ENCODE measurements at regions not wholly inside any gene's neighbourhood (a gene's known extent, or its start where the extent isn't known, plus 50 kb on each side); places are given as distances from the start of the nearest gene placed in this dataset.

- TF ChIP-seq CTCF (conservative IDR thresholded peaks at IDR 0.05) (no peak), ZFX (IDR thresholded peaks at IDR 0.05) (no peak)
- H3K27ac ChIP-seq: no peak overlapping the region
Observed at GRCh38 chr4:123843137-123843536, 446.5 kb downstream of the SPRY1 start.

DNA sequence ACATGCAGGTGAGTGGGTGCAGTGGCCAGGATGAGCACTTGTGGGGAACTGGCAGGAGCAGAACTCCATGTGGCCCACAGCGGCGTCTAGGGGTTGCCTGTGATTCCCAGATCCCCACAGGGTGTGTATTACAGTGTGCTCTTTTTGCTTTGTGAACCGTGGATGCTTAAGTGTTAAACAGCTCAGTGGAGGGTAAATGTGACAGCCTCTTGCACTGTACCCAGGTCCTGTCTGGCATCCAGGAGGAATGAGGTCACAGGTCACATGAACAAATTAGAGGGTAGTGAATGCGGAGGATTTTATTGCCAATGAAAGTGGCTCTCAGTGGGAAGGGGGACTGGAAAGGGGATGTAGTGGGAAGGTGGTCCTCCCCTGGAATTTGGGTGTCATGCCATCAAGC, 447.8 kb downstream of the SPRY1 start:
- H3K27ac ChIP-seq: no peak overlapping the region
- TF ChIP-seq CTCF (conservative IDR thresholded peaks at IDR 0.05): no peak
- no peak for TF ChIP-seq ZFX (IDR thresholded peaks at IDR 0.05)

GRCh38 chr4:123846092-123846491, 449.5 kb downstream of the SPRY1 start:
- TF ChIP-seq CTCF (conservative IDR thresholded peaks at IDR 0.05) (no peak), ZFX (IDR thresholded peaks at IDR 0.05) (no peak)

DNA sequence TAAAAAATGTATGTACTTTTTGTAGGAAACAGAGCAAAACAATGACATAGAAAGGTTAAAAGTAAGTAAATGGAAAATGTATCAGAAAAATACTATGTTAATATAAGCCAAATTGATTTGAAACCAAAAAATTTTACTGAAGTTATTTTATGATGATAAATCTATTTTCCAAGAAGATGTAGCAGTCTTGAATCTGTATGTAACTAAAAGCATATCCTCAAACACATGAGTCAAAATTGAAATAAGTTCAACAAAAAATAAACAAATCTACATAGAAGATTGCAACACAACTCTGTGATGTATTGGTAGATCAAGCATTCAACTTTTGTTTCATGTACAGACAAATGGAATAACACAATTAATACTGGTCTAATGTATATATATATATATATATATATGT, 450.0 kb downstream of the SPRY1 start:
- no peak for TF ChIP-seq CTCF (conservative IDR thresholded peaks at IDR 0.05)
- TF ChIP-seq ZFX (IDR thresholded peaks at IDR 0.05): no peak
- no peak overlapping the region for H3K27ac ChIP-seq

More at GRCh38 chr4:123846092-123846491, 449.5 kb downstream of the SPRY1 start:
- H3K27ac ChIP-seq: no peak overlapping the region

GRCh38 chr4:123848606-123849005, 452.0 kb downstream of the SPRY1 start:
- no peak overlapping the region for H3K27ac ChIP-seq
- TF ChIP-seq ZFX (IDR thresholded peaks at IDR 0.05) (no peak), CTCF (conservative IDR thresholded peaks at IDR 0.05) (no peak)

- H3K27ac ChIP-seq: no peak overlapping the region
- no peak for TF ChIP-seq CTCF (conservative IDR thresholded peaks at IDR 0.05)
- TF ChIP-seq ZFX (IDR thresholded peaks at IDR 0.05): no peak
Observed at GRCh38 chr4:123849495-123849894, 452.9 kb downstream of the SPRY1 start.

DNA sequence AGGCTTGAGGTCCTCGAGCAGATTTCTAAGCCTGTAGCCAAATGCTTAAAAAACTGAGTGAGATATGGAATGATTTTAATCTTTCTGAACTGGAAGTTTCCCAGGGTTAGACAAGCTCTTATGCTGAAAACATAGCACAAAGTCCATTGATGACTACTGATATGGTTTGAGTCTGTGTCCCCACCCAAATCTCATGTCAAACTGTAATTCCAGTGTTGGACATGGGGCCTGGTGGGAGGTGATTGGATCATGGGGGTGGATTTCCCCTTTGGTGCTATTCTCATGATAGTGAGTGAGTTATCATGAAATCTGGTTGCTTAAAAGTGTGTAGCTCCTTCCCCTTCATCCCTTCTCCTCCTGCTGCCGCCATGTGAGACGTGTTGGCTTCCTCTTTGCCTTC, 454.9 kb downstream of the SPRY1 start:
- no peak for TF ChIP-seq ZFX (IDR thresholded peaks at IDR 0.05)
- TF ChIP-seq CTCF (conservative IDR thresholded peaks at IDR 0.05): no peak
- H3K27ac ChIP-seq: no peak overlapping the region
